T-helper 2 cell treated with Interferon-gamma antibody and Interleukin-4, amounts not matched to agents 5 μg/mL and 100 μg/mL, for 36 hours (primary cell): ENCODE measurements at regions not wholly inside any gene's neighbourhood (a gene's known extent, or its start where the extent isn't known, plus 50 kb on each side); places are given as distances from the start of the nearest gene placed in this dataset.

Experiments used
- DNase-seq: peaks from one replicate; pipeline ENCODE4 v3.0.0; 2021; ENCODE audit warnings: low spot score
- H3K27ac Mint-ChIP-seq: one replicate; pipeline ENCODE4 v1.8.0; 2021; ENCODE audit warnings: mild to moderate bottlenecking, mixed read lengths
- H3K27me3 Mint-ChIP-seq: one replicate; pipeline ENCODE4 v1.8.0; 2021; ENCODE audit warnings: low read depth, mixed read lengths
- H3K36me3 Mint-ChIP-seq: one replicate; pipeline ENCODE4 v1.8.0; 2021; ENCODE audit warnings: low read depth, mixed read lengths
- H3K4me1 Mint-ChIP-seq: one replicate; pipeline ENCODE4 v1.8.0; 2021; ENCODE audit warnings: low read depth, mixed read lengths
- H3K4me3 Mint-ChIP-seq: one replicate; pipeline ENCODE4 v1.8.0; 2022; ENCODE audit warnings: mild to moderate bottlenecking, moderate library complexity, mixed read lengths
- H3K9me3 Mint-ChIP-seq: one replicate; pipeline ENCODE4 v1.8.0; 2021; ENCODE audit warnings: mixed read lengths

GRCh38 chr11:122189229-122189628, 73.2 kb upstream of the BLID start:
- H3K27me3 Mint-ChIP-seq = no peaks in the 10 kb centered on the region
- no peak overlapping the region for H3K4me3 Mint-ChIP-seq
- no peaks in the 10 kb centered on the region for H3K36me3 Mint-ChIP-seq
- no peak overlapping the region for H3K27ac Mint-ChIP-seq
- no peak for DNase-seq
- no peaks in the 10 kb centered on the region for H3K9me3 Mint-ChIP-seq
- H3K4me1 Mint-ChIP-seq = no peaks in the 10 kb centered on the region

- no peak overlapping the region for H3K4me3 Mint-ChIP-seq
- H3K27me3 Mint-ChIP-seq = no peaks in the 10 kb centered on the region
- H3K36me3 Mint-ChIP-seq = no peaks in the 10 kb centered on the region
- no peak for DNase-seq
- H3K9me3 Mint-ChIP-seq = no peaks in the 10 kb centered on the region
- H3K4me1 Mint-ChIP-seq = no peaks in the 10 kb centered on the region
- no peak overlapping the region for H3K27ac Mint-ChIP-seq
Observed at GRCh38 chr11:122187373-122188165, 71.6 kb upstream of the BLID start.

GRCh38 chr11:122186439-122187080, 70.5 kb upstream of the BLID start:
- DNase-seq = no peak
- H3K36me3 Mint-ChIP-seq = no peaks in the 10 kb centered on the region
- no peaks in the 10 kb centered on the region for H3K4me1 Mint-ChIP-seq
- H3K27me3 Mint-ChIP-seq = no peaks in the 10 kb centered on the region
- H3K4me3 Mint-ChIP-seq = no peak overlapping the region
- H3K9me3 Mint-ChIP-seq = no peaks in the 10 kb centered on the region
- H3K27ac Mint-ChIP-seq = no peak overlapping the region

- Mint-ChIP-seq H3K36me3 (no peaks in the 10 kb centered on the region), H3K9me3 (no peaks in the 10 kb centered on the region), H3K27me3 (no peaks in the 10 kb centered on the region), H3K4me3 (no peak overlapping the region), H3K27ac (no peak overlapping the region), H3K4me1 (no peaks in the 10 kb centered on the region)
- DNase-seq = no peak
Observed at GRCh38 chr11:122183933-122184332, 67.9 kb upstream of the BLID start.

- no peaks in the 10 kb centered on the region for H3K36me3 Mint-ChIP-seq
- no peaks in the 10 kb centered on the region for H3K9me3 Mint-ChIP-seq
- H3K27me3 Mint-ChIP-seq = no peaks in the 10 kb centered on the region
- no peaks in the 10 kb centered on the region for H3K4me1 Mint-ChIP-seq
- DNase-seq = no peak
- H3K27ac Mint-ChIP-seq = no peak overlapping the region
- no peak overlapping the region for H3K4me3 Mint-ChIP-seq
Observed at GRCh38 chr11:122181893-122182292, 65.9 kb upstream of the BLID start.

GRCh38 chr11:122181372-122181771, 65.4 kb upstream of the BLID start:
- Mint-ChIP-seq H3K4me1 (no peaks in the 10 kb centered on the region), H3K27ac (no peak overlapping the region), H3K4me3 (no peak overlapping the region), H3K9me3 (no peaks in the 10 kb centered on the region), H3K27me3 (no peaks in the 10 kb centered on the region), H3K36me3 (no peaks in the 10 kb centered on the region)
- no peak for DNase-seq

GRCh38 chr11:122179961-122180834, 64.2 kb upstream of the BLID start:
- no peak for DNase-seq
- Mint-ChIP-seq H3K27ac (no peak overlapping the region), H3K9me3 (no peaks in the 10 kb centered on the region), H3K4me3 (no peak overlapping the region), H3K27me3 (no peaks in the 10 kb centered on the region), H3K4me1 (no peaks in the 10 kb centered on the region), H3K36me3 (no peaks in the 10 kb centered on the region)

- Mint-ChIP-seq H3K4me3 (no peak overlapping the region), H3K36me3 (no peaks in the 10 kb centered on the region), H3K4me1 (no peaks in the 10 kb centered on the region), H3K27ac (no peak overlapping the region), H3K27me3 (no peaks in the 10 kb centered on the region), H3K9me3 (no peaks in the 10 kb centered on the region)
- DNase-seq = no peak
Observed at GRCh38 chr11:122178795-122179194, 62.8 kb upstream of the BLID start.

- no peaks in the 10 kb centered on the region for H3K27me3 Mint-ChIP-seq
- DNase-seq = no peak
- H3K9me3 Mint-ChIP-seq = no peaks in the 10 kb centered on the region
- no peaks in the 10 kb centered on the region for H3K4me1 Mint-ChIP-seq
- no peak overlapping the region for H3K27ac Mint-ChIP-seq
- H3K36me3 Mint-ChIP-seq = no peaks in the 10 kb centered on the region
- H3K4me3 Mint-ChIP-seq = no peak overlapping the region
Observed at GRCh38 chr11:122177238-122177637, 61.2 kb upstream of the BLID start.

- Mint-ChIP-seq H3K36me3 (no peaks in the 10 kb centered on the region), H3K4me1 (no peaks in the 10 kb centered on the region), H3K4me3 (no peak overlapping the region), H3K27ac (no peak overlapping the region), H3K27me3 (no peaks in the 10 kb centered on the region), H3K9me3 (no peaks in the 10 kb centered on the region)
- DNase-seq = no peak
Observed at GRCh38 chr11:122176651-122177050, 60.6 kb upstream of the BLID start.

GRCh38 chr11:122175306-122175705, 59.3 kb upstream of the BLID start:
- no peak for DNase-seq
- H3K27ac Mint-ChIP-seq = no peak overlapping the region
- H3K4me3 Mint-ChIP-seq = no peak overlapping the region
- H3K4me1 Mint-ChIP-seq = no peaks in the 10 kb centered on the region
- H3K36me3 Mint-ChIP-seq = no peaks in the 10 kb centered on the region
- no peaks in the 10 kb centered on the region for H3K27me3 Mint-ChIP-seq
- no peaks in the 10 kb centered on the region for H3K9me3 Mint-ChIP-seq

- H3K9me3 Mint-ChIP-seq = no peaks in the 10 kb centered on the region
- H3K27me3 Mint-ChIP-seq = no peaks in the 10 kb centered on the region
- H3K36me3 Mint-ChIP-seq = no peaks in the 10 kb centered on the region
- no peak overlapping the region for H3K27ac Mint-ChIP-seq
- no peaks in the 10 kb centered on the region for H3K4me1 Mint-ChIP-seq
- DNase-seq = no peak
- H3K4me3 Mint-ChIP-seq = no peak overlapping the region
Observed at GRCh38 chr11:122173587-122173986, 57.6 kb upstream of the BLID start.

- no peaks in the 10 kb centered on the region for H3K9me3 Mint-ChIP-seq
- no peak overlapping the region for H3K4me3 Mint-ChIP-seq
- DNase-seq = no peak
- H3K36me3 Mint-ChIP-seq = no peaks in the 10 kb centered on the region
- H3K4me1 Mint-ChIP-seq = no peaks in the 10 kb centered on the region
- H3K27me3 Mint-ChIP-seq = no peaks in the 10 kb centered on the region
- no peak overlapping the region for H3K27ac Mint-ChIP-seq
Observed at GRCh38 chr11:122173074-122173450, 57.0 kb upstream of the BLID start.
